ENCODE measurements at regions not wholly inside any gene's neighbourhood (a gene's known extent, or its start where the extent isn't known, plus 50 kb on each side); places are given as distances from the start of the nearest gene placed in this dataset.
"Not testable (repeated sequence)": the region's sequence is repeated elsewhere in the genome, so short reads cannot be mapped to it uniquely, and the experiment has no call there.

DNA sequence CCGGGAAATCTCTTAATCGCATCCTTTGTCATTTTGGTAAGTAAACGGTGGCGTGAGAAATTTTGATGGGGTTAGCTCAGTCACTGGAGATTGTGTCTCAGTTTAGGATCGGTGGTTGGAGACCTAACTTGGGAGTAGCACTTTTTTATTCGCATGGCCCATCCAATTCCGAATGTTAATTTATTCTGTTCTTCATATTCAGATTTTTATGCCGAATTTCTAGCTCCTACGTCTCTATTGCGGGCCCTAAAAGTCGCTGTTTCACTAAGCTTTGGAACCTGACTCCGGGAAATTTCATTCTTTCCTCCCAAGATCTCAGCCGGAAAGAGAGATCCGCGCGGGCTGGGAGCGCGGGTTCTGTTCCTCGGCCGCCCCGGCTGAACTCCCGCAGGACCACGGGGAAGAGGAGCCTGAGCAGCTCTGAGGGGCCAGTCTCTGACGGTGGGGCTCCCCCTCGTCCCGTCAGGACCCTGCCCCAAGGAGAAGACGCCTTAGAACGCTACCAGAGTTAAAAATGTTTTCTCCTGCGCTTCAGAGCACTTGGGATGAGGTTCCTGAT lies 279.7 kb downstream of the FAM72C start:
- DNase-seq = no peak

DNA sequence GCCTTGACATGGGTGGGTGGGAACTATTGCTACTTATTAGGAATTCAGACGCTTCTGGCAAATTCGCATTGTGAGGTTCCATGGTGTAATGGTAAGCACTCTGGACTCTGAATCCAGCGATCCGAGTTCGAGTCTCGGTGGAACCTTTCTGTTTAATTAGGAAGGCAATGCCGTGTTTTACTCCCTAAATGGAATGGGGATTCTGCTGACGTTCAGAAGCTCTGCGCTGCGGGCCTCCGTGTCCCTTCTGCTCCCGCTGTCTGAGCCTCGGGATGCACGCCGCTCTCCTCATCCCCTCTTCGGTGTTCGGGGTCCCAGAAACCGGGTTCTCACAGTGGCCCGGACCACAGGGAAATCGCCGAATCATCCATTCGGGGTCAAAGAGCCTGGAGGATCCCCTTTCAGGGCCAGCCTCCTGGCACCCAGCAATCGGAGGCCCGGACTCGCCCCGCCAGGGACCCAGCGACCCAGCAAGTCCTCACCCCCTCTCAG lies 280.3 kb downstream of the FAM72C start:
- DNase-seq = no peak

DNA sequence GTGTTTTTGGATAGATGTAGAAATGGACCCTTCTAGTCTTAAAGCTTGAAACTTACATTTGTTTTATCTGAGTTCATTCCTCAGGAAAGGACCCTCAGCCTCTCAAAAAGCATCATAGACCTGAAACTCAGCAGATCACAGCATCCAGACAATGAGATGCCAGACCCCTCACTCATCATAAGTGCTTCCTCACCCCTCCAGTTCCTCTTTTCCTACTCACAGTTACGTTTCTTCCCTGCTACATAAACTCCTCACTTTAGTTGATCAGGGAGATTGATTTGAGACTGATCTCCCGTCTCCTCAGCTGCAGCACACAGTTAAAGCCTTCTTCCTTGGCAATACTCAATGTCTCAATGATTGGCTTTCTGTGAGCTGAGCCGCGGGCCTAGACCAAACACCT lies 282.0 kb downstream of the FAM72C start:
- DNase-seq = no peak

DNA sequence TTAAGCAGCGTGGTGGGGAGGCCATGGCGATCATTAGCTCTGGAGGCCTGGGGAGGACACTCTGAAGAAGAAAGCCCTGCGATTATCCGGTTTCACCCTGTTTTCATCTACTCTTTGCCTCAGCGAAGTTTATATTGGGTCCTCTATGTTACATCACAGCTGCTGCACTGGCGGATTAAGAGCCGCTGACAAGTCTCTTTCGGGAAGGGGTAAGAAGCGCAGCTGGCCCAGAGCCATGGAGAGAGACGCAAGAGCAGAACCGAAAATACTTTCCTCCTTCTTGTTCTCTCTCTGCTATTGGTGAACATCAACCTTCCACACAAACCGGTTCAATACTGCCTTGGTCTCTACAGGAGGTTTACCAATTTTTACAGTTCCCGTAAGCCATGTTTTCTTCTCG lies 291.5 kb downstream of the FAM72C start:
- DNase-seq = no peak

DNA sequence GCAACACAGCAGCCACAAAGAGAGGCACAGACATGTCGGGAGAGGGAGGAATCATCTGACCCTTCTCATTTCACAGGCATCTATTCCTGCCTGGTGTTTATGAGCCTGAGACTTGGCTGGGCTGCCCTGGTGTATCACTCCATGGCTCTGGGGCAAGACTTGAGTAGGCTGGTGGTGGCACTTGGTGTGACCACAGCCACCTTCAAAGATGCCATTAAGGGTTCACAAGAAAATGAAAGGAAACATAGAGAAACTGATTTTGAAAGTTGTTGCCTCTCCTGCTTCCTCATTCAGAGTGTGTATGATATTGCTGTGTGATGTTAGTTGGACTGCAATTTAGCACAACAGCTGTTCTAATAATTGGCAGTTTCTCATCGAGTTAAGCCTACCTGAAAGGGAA lies 298.8 kb downstream of the FAM72C start:
- DNase-seq = no peak

DNA sequence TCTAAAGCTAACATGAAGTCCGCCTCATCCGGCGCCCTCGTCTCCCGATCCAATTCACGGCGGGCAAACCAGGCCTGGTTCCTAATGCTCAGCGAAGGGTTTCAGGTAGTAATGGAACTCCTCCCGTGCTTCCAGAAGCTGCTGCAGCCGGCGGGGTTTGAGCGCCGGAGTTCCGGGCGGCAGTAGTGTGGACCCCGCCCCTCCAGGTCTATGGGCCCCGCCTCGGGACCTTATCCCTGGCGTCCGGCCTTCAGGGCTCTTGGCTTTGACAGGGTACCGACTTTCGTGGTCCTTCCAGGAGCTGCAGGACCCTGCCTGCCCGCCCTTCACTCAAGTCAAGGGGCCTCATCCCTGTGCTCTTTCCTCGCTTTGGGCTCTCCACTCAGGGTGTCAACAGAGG lies 304.1 kb downstream of the FAM72C start:
- DNase-seq = no peak

DNA sequence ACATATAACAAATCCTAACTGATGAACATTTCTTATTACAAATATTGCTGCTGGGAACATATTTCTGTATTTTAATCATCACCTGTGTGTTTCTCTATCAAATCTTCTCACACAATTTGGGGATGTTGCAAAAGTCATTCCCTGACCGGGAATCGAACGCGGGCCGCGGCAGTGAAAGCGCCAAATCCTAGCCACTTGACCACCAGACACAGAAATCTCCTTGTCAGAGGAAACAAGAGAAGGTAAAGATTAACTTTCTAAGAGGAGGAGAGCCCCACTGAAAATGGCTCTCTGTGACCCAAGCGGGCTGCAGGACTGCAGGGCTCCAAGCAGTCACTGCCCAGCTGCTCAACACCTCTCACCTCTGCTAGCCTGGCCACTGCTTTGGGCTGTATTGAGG lies 304.9 kb downstream of the FAM72C start:
- no peak for DNase-seq

DNA sequence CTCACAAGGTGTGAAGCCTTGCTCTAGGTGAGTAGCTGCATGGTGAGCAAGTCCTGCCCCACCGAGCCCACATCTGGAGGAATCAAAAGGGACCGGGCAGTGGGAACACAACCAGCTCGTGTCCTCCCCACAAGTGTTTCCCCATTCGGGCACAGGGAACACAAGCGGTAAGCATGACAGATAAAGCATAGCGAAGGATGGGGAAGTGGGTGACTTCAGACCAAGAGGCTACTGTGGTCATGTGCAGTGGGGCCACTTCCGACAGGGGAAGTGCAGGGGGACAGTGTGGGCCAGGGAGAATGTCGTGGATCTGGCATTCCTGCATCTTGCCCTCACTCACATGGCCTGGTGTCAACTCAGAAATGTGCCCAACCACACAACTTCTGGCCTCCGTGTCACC lies 306.2 kb downstream of the FAM72C start:
- no peak for DNase-seq

DNA sequence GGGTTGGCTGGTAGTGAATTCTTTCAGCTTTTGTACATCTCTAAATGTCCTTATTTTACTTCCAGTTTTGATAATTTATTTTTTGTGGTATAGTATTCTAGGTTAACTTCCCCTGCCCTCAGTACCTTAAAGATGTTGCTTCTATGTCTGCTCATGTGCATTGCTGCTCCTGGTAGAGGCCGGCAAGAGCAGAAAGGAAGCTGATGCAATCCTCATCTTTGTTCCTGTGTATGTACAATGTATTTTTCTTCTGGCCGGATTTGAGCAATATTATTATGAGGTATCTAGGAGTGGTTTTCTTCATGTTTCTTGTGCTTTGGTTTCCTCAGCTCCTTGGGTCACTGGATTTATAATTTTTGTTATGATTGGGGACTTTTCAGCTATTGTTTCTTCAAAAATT lies 308.7 kb downstream of the FAM72C start:
- DNase-seq = not testable (repeated sequence)

DNA sequence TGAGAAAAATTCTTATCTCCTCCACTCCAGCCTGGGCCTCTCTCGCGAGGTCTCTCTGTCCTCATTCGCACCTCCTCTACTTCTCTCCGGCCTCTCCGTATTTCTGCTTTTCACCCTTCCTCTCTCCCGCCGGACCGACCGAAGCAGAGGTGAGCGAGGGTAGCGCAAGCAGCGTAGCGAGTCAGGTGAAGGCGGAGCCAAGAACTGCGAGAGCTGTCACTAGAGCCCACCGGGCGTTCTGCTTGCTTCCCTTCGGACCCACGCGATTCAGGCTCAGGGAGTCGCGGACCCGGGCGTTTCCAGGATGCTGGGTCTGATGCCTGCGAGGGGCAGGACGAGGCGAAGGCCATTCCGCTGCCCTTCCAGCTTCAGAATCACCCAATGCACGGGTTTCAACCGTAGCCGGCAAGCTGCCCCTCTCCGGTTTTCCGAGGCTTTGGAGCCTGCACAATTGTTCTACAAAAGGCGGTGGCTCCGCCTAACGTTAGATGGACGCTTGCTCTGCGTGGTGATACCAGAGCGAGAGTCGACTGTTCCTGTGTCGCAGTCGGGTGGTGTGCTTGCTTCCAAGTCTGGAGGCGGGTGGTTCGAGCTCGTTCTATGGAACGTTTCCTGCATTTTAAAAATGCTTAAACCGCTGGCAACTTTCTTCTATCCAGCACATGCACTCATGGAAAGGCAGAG lies 310.2 kb downstream of the FAM72C start:
- no peak for DNase-seq

DNA sequence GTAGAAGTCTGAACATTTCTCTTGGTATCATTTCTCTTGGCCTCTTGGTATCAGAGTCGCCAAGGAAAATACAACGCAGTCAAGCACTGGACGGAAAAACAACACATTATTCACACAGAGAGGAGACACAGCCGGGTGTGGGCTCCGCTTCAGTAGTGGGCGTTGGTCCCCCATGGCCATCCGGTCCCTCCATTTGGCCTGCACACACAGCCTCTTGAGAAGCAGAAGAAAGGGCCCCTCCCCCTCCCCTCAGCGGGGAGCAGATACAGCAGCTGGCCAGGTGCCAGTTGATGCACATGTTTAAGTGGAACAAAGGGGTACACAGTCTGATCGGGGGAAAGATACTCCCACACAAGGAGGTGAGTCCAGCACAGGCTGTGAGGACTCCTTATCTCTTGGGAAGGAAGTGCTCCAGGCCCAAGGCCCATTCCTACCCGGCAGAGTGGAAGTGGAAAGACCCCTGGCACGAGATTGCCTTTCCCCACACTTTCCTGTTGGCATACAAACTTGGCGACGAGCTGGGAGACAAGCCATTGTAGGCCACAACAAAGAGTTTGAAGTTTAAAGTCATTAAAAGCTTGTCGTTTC lies 311.3 kb downstream of the FAM72C start:
- no peak for DNase-seq

DNA sequence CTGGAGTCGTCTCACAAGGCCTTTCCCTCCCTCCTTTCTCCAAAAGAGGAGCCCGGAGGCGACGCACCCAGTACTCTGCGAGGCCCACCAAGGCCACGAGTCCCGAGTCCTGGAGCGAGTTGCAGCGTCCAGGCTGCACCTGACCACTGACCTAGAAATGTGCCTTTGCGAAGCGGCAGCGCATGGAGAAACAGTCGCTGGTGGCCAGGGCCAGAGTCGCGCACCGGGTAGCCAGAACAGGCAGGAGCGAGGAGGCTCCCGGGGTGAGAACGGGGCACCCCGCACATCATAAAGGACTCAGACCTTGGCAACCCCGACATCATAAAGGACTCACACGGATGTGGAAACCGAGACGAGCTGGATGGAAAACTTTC lies 318.4 kb downstream of the FAM72C start:
- DNase-seq = no peak

DNA sequence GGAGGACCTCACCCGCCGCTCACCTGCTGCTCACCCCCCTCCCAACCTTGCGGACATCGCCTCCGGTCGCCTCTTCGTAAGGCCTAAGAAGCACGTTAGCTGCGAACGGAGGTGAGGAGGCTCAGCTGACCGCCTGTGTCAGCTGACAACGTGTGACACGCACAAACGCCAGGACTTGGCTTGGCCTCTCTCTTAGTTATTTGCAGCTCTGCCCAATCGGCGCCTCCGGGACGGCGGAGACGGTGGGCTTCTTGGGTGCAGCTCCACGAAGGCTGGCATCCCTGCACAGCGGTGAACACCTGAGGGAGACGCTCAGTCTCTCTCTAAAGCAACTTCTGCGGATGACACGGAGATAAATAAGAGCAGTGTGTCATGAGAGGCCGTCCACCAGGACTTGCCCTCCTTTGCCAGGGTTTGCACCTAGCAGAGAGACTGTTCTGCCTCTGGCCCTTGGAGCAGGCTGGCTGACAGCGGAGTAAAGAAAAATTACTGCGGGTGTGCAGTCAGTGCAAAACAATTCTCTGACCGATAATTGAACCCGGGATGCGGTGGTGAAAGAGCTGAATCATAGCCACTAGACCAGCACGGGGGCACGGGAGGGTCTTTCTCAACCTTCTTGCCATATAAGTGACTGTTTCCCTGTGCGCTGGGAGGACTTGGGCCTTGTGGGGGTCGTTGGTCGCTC lies 318.9 kb downstream of the FAM72C start:
- DNase-seq = no peak

DNA sequence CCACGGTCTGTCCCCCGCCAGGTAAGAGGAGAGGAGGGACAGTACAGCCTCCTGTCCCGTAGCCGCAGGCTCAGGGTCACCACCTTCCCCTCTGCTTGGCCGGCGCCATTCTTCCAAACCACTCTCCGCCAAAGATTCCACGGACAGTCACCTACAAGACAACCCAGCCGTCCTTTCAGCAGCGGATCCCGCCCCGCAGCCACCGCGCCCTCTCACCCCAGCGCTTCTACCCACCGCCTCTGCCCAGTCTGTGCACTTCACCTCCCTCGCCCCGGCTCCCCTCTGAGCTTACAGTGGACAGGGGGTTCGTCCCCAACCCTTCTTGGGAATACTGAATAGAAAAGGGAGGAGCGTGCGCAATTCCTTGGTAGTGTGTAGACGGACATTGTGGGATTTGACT lies 319.6 kb downstream of the FAM72C start:
- no peak for DNase-seq

DNA sequence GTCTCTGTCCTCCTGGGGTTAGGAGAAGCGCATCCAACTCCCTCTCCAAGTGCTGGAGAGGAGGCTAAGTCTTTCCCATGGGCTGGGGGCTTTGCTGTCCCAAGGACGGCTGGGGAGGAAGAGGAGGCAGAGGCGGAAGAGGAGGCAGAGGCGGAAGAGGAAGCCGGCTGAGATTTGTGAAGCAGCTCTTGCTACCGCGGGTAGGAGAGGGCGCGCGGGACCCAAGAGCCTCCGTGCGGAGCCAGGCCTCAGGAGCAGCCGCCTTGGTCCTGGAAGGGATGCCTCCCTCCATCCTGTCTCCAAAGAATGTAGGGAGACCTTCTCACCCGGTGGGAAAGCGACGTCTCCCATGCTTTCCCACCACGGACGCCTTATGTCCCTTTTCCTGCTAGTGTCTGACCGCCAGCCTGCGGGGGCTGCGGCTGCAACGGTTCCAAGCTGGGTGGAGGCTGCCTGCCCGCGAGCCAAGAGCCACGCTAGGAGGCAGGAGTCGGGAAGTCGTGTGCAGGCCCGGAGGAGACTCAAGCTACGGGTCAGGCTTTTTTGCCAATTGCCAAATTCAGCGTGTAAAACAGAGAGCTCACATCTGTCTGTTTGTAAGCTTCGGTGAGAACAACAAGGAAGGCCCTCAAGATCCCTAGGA lies 320.3 kb downstream of the FAM72C start:
- no peak for DNase-seq

DNA sequence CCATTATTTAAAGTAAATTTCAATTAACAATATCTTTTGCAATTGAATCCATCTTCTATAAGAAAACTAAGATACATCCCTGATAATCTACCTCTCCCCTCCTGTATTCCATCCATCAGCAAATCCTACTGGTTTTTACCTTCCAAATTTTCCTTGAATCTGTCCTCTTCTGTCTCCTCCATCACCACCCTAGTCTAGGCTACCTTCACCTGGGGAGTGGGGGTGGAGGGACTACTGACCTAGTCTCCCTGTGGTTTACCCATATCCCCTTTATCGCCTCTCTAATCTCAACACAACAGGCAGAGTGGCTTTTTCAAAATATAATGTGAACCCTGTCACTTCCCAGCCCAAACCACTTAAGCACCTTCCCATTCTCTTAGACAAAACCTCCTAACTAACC lies 327.8 kb downstream of the FAM72C start:
- DNase-seq = not testable (repeated sequence)

DNA sequence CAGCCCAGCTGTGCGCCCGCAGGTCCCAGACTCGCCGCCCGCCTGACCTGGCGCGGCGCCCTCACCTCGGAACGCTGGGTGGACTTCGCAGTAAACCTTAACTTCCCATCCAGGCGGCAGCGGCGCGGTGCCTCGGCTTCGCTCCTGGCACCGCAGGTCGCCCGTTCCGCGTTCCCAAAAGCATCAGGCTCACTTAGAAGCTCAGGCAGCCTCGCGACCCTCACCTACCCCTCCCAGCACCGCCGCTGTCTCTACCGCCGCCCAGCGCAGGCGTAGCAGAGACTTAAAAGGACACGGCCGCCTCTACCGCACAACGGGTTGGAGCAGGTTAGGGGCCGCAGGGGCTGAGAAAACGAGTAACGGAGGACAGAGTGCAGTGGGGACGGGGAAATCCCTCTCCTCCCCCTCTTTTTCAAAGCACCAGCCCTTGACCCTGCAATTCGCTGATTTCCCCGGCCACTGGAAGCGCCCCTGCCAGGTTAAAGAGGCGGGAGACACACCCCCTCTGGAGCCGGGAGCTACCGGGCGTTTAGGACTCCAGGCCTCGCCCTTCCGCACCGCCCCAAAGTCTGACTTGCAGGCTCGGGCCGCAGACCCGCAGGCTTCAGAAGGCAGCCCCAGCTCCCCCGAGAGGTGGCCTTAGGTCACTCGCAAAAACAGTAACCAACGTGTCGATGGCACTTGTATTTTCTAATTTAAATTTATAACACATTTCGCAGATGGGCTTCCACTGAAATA lies 328.5 kb downstream of the FAM72C start:
- no peak for DNase-seq

DNA sequence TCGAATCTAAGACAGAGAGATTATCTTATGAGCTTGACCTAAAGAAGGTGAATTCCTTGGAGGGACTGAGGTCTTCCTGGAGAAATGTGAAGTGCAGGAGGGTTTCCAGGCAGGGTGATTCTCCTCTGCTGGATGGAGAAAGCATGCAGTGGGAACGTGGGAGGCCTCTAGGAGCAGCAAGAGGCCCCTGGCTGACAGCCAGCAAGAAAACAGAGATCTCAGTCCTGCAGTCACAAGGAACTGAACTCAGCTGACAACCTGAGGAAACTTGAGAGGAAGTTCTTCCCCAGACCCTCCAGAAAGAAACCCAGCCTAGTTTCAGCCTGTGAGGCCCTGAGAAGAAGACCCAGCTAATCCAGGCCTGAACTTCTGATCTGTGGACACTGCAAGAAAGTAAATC lies 345.9 kb downstream of the FAM72C start:
- no peak for DNase-seq

DNA sequence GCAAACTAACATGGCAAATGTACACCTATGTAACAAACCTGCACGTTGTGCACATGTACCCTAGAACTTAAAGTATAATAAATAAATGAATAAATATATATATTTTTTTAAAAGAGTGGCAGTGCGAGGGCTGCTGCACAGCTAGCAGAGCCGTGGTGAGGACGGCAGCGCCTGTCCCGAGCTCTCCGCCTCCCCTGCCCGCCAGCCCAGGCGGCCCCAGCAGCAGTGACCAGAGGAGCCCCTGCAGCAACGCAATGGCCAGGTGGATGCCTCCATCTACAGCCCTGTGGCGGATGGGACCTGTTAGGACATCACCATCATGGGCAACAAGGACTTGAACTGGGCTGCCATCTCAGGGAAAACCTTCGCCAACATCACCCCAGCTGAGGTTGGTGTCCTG lies 351.9 kb downstream of the FAM72C start:
- no peak for DNase-seq

DNA sequence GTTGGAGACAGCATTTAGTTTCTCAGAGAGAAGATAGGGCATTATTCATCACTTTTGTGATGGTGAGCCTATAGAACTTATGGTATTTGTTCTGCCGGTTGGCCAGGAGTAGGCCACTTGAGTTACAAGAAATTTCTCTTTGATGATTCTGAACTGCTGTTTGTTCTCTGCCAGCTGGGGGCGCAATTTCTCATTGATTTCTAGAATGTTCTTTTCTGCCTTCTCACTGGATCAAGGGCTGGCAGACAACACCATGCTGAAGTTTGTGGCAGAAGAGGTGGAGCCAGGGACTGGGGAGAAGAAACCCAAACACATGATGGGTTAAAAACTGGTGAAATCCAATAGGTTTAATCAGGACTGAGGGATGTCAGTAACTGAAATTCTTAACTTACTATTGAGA lies 360.6 kb downstream of the FAM72C start:
- no peak for DNase-seq

DNA sequence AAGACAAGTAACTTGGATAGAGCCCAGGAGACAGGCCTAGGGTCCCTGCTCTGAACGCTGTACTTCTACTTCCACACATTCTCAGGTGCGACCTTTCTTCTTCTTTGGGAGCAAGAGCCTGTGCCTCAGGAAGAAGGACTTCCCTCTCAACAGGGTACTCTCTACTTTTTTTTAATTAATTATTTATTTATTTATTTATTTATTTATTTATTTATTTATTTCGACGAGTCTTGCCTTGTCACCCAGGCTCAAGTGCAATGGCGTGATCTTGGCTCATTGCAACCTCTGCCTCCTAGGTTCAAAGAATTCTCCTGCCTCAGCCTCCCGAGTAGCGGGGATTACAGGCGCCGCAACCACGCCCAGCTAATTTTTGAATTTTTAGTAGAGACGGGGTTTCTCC lies 361.6 kb downstream of the FAM72C start:
- DNase-seq = no peak

DNA sequence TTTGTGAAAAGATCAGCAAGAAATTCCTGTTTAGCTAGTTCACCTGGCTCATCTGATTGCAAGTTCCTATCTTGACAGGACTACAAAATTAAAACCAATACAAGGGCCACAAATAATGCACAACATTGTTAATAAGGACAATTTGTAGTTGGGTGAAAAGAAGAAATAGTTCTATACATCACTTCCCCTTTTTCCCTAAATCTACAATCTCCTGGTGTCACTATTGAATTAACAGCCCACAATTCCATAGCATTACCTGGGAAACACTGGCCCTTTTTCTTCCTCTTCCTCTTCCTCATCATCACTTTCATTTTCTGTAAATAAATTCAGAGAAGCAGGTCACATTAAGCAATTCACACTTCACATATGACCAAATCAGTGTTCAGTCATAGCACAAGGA lies 366.9 kb downstream of the FAM72C start:
- DNase-seq = no peak

DNA sequence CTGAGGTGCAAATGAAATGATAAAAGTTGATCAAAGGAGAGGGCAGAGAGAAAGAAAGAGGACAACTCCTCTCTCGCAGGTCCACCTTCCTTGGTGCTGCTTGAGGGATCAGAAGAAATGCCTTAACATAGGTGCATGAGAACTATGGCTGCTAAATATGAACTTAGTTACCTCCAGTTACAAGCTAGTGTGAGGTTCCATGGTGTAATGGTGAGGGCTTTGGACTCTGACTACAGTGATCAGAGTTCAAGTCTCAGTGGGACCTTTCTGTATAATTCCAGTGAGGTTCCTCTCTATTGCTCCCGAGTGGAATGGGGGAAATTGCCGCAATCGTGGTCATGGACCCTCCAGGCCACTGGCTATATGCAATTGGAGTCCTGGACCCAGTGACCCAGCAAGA lies 387.3 kb downstream of the FAM72C start:
- no peak for DNase-seq

All from NCI-H1105 treated with DMSO at 0.1 percent for 48 hours (cell line).